ENCODE measurements at regions not wholly inside any gene's neighbourhood (a gene's known extent, or its start where the extent isn't known, plus 50 kb on each side); places are given as distances from the start of the nearest gene placed in this dataset.

GRCh38 chr20:21614980-21615379 is 90.5 kb upstream of the PAX1 start:
- no peak for TF ChIP-seq CTCF (IDR thresholded peaks at IDR 0.05)
- TF ChIP-seq POLR2A (IDR thresholded peaks at IDR 0.05), result no peak

Measured in Peyer's patch (tissue), 4 donors.